ENCODE measurements at regions not wholly inside any gene's neighbourhood (a gene's known extent, or its start where the extent isn't known, plus 50 kb on each side); places are given as distances from the start of the nearest gene placed in this dataset.

- no peak overlapping the region for H3K4me3 ChIP-seq
- Mint-ChIP-seq H3K4me3 (no peak overlapping the region), H3K9me3 (no peaks in the 10 kb centered on the region), H3K27ac (0 out of 2 replicates have a peak overlapping the region, but pooled peaks have one; percentile 7), H3K27me3 (ENCODE audit: insufficient read depth, low read depth, poor library complexity) (peaks cover 1% of the 10 kb centered on the region), H3K36me3 (ENCODE audit: low read depth) (no peaks in the 10 kb centered on the region), H3K4me1 (peaks cover 16% of the 10 kb centered on the region)
- no peaks in the 10 kb centered on the region for H3K36me3 ChIP-seq (ENCODE audit: insufficient read depth)
- TF ChIP-seq CREB1 (CRISPR knock-in tag; IDR thresholded peaks at IDR 0.05; ENCODE audit: low read depth) (no peak), ETS1 (IDR thresholded peaks at IDR 0.05) (no peak), REST (IDR thresholded peaks at IDR 0.05; ENCODE audit: unreplicated experiment) (no peak), ZNF462 (CRISPR knock-in tag; IDR thresholded peaks at IDR 0.05) (no peak), CTCF (conservative IDR thresholded peaks at IDR 0.05; ENCODE audit: low read depth in 2 of 2) (no peak)
- H3K27me3 ChIP-seq (ENCODE audit: insufficient read depth) = no peaks in the 10 kb centered on the region
- peaks cover 9% of the 10 kb centered on the region for H3K9me2 ChIP-seq (ENCODE audit: insufficient read depth)
- H3F3A ChIP-seq (replicated peaks; ENCODE audit: low read depth) = no peaks in the 10 kb centered on the region
- no peak for DNase-seq (ENCODE audit: low spot score)
- ATAC-seq = peak; percentile 32
- no peak overlapping the region for H3K27ac ChIP-seq (ENCODE audit: low read depth)
- no peak overlapping the region for H3K4me2 ChIP-seq
- peak overlapping the region; percentile 95 for H2AFZ ChIP-seq
- peaks cover 19% of the 10 kb centered on the region for H3K4me1 ChIP-seq (ENCODE audit: insufficient read depth)
- no peaks in the 10 kb centered on the region for H4K20me1 ChIP-seq (replicated peaks; ENCODE audit: insufficient read depth)
- no peaks in the 10 kb centered on the region for H3K79me2 ChIP-seq (replicated peaks; ENCODE audit: insufficient read depth)
Observed at GRCh38 chr1:63122079-63122478, 200.3 kb upstream of the FOXD3 start.
